MCF 10A (cell line): ENCODE measurements at regions not wholly inside any gene's neighbourhood (a gene's known extent, or its start where the extent isn't known, plus 50 kb on each side); places are given as distances from the start of the nearest gene placed in this dataset.

Source experiments
- BruUV-seq: library from RNA; stranded (reverse); fragments of 400-500 nt; replicated peaks from 2 replicates; lab custom pipeline; 2021; lab: Mats Ljungman, UMichigan
- CTCF ChIA-PET: fragments of 300-600 bp; sonication (Branson Sonifier 250); formaldehyde crosslinking; extraction: SDS; loops from one replicate; lab custom pipeline; 2021; ENCODE audit warnings: antibody characterized with exemption, inconsistent platforms; lab: Yijun Ruan, JAX
- POLR2A ChIA-PET: fragments of 300-600, 350-650 bp; sonication (Branson Sonifier 250); formaldehyde crosslinking; extraction: SDS; loops from one replicate; lab custom pipeline; 2020; ENCODE audit warnings: antibody characterized with exemption, inconsistent platforms; lab: Yijun Ruan, JAX
- DNase-seq: peaks from one replicate; pipeline ENCODE4 v3.0.0-alpha.2; 2018; ENCODE audit not compliant: unreplicated experiment
- H3K27ac Mint-ChIP-seq: one replicate; pipeline ENCODE4 v1.8.0; 2022; ENCODE audit warnings: mild to moderate bottlenecking, low read depth, mixed read lengths; ENCODE audit not compliant: unreplicated experiment
- H3K27me3 Mint-ChIP-seq: one replicate; pipeline ENCODE4 v1.8.0; 2022; ENCODE audit warnings: mixed read lengths; ENCODE audit not compliant: insufficient read depth, unreplicated experiment
- H3K36me3 Mint-ChIP-seq: one replicate; pipeline ENCODE4 v1.8.0; 2022; ENCODE audit warnings: mild to moderate bottlenecking, moderate library complexity, mixed read lengths; ENCODE audit not compliant: insufficient read depth, unreplicated experiment
- H3K4me1 Mint-ChIP-seq: one replicate; pipeline ENCODE4 v1.8.0; 2022; ENCODE audit warnings: mixed read lengths; ENCODE audit not compliant: insufficient read depth, unreplicated experiment
- H3K4me3 Mint-ChIP-seq: one replicate; pipeline ENCODE4 v1.8.0; 2022; ENCODE audit warnings: mild to moderate bottlenecking, moderate library complexity, mixed read lengths; ENCODE audit not compliant: unreplicated experiment
- H3K9me3 Mint-ChIP-seq: one replicate; pipeline ENCODE4 v1.8.0; 2022; ENCODE audit warnings: mixed read lengths; ENCODE audit not compliant: unreplicated experiment
- CTCF ChIP-seq: fragments of 200-600 bp; IDR thresholded peaks from one replicate; pipeline ENCODE4 v1.8.0; 2022; ENCODE audit warnings: antibody characterized with exemption, mild to moderate bottlenecking; ENCODE audit not compliant: unreplicated experiment
- intact Hi-C: fragments of 100-400 bp; cut with micrococcal nuclease; formaldehyde crosslinking; loops from 2 replicates; pipeline ENCODE4 v1.14.1; 2022

- H3K27ac Mint-ChIP-seq, result no peak overlapping the region
- TF ChIP-seq CTCF, result no peak
- no peaks in the 10 kb centered on the region for H3K9me3 Mint-ChIP-seq
- CTCF ChIA-PET, result interaction anchor here (0.8 kb wide), 1 partner anchor 15 kb away, joined by 3 read pairs; no protein-coding TSS in a partner anchor
- H3K4me3 Mint-ChIP-seq, result no peak overlapping the region
- H3K4me1 Mint-ChIP-seq, result no peaks in the 10 kb centered on the region
- H3K36me3 Mint-ChIP-seq, result no peaks in the 10 kb centered on the region
- DNase-seq, result no peak
- no peaks in the 10 kb centered on the region for H3K27me3 Mint-ChIP-seq
- POLR2A ChIA-PET, result no interaction called here
- no TSS peak for BruUV-seq
- intact Hi-C loops, result no loop called here
Observed at GRCh38 chr12:13591488-13591887, 389.9 kb downstream of the GRIN2B start.

- Mint-ChIP-seq H3K4me3 (no peak overlapping the region), H3K27ac (no peak overlapping the region), H3K36me3 (no peaks in the 10 kb centered on the region), H3K9me3 (no peaks in the 10 kb centered on the region), H3K4me1 (no peaks in the 10 kb centered on the region), H3K27me3 (no peaks in the 10 kb centered on the region)
- intact Hi-C loops, result no loop called here
- ChIA-PET CTCF (no interaction called here), POLR2A (no interaction called here)
- DNase-seq, result no peak
- BruUV-seq, result no TSS peak
- TF ChIP-seq CTCF, result no peak
Observed at GRCh38 chr12:13591059-13591458, 390.3 kb downstream of the GRIN2B start.

GRCh38 chr12:13588574-13588973 is 392.0 kb downstream of the EMP1 start:
- no peak for DNase-seq
- H3K9me3 Mint-ChIP-seq, result no peaks in the 10 kb centered on the region
- no peak overlapping the region for H3K27ac Mint-ChIP-seq
- no peak overlapping the region for H3K4me3 Mint-ChIP-seq
- H3K36me3 Mint-ChIP-seq, result no peaks in the 10 kb centered on the region
- TF ChIP-seq CTCF, result no peak
- H3K4me1 Mint-ChIP-seq, result no peaks in the 10 kb centered on the region
- ChIA-PET CTCF (interaction anchor here (1.0 to 1.1 kb wide), 2 partner anchors 9 to 117 kb away, joined by 3 to 4 read pairs; no protein-coding TSS in a partner anchor), POLR2A (no interaction called here)
- intact Hi-C loops, result no loop called here
- no peaks in the 10 kb centered on the region for H3K27me3 Mint-ChIP-seq
- no TSS peak for BruUV-seq

- no peaks in the 10 kb centered on the region for H3K9me3 Mint-ChIP-seq
- H3K27ac Mint-ChIP-seq, result no peak overlapping the region
- DNase-seq, result no peak
- POLR2A ChIA-PET, result no interaction called here
- no TSS peak for BruUV-seq
- CTCF ChIA-PET, result no interaction called here
- no peaks in the 10 kb centered on the region for H3K36me3 Mint-ChIP-seq
- H3K27me3 Mint-ChIP-seq, result no peaks in the 10 kb centered on the region
- H3K4me1 Mint-ChIP-seq, result no peaks in the 10 kb centered on the region
- TF ChIP-seq CTCF, result no peak
- intact Hi-C loops, result no loop called here
- H3K4me3 Mint-ChIP-seq, result no peak overlapping the region
Observed at GRCh38 chr12:13587721-13588390, 391.3 kb downstream of the EMP1 start.
